ENCODE measurements at regions not wholly inside any gene's neighbourhood (a gene's known extent, or its start where the extent isn't known, plus 50 kb on each side); places are given as distances from the start of the nearest gene placed in this dataset.

DNA sequence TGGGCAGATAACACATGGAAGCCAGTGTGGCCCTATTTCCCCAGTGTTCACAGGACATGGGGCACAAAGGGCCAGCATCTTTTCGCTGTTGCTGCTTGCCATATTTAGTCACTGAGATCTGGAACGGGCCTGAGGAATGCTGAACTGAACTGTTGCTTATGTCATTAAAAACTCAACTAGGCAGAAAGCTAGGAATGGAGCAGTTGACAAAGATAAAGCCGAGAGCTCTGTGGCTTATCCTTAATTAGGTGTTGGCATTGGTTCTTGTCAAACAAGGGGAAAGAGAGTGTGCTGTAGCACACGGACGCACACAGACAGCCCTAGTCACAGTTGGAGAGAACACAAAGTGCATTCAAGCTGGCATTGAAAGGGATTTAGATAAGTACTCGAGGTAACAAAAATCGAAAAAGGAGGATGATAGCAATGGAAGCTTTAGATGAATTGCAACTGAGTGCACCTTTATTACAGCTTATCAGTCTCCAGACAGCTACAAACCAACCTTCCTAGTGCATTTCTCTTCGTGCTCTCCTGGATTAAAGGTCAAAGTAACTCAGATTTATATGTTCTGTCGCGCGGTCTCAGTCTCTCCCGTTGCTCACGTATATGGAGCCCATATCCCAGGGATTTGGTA, 450.2 kb upstream of the ZNF608 start:
- TF ChIP-seq, protein P1, sequence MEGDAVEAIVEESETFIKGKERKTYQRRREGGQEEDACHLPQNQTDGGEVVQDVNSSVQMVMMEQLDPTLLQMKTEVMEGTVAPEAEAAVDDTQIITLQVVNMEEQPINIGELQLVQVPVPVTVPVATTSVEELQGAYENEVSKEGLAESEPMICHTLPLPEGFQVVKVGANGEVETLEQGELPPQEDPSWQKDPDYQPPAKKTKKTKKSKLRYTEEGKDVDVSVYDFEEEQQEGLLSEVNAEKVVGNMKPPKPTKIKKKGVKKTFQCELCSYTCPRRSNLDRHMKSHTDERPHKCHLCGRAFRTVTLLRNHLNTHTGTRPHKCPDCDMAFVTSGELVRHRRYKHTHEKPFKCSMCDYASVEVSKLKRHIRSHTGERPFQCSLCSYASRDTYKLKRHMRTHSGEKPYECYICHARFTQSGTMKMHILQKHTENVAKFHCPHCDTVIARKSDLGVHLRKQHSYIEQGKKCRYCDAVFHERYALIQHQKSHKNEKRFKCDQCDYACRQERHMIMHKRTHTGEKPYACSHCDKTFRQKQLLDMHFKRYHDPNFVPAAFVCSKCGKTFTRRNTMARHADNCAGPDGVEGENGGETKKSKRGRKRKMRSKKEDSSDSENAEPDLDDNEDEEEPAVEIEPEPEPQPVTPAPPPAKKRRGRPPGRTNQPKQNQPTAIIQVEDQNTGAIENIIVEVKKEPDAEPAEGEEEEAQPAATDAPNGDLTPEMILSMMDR (IDR thresholded peaks at IDR 0.05): no peak
- intact Hi-C loops (cut with DNase I): no loop called here
- Histone ChIP-seq H3K36me3 (no peaks in the 10 kb centered on the region), H3K4me1 (peaks cover 11% of the 10 kb centered on the region), H3K27ac (no peak overlapping the region), H3K4me3 (no peak overlapping the region), H3K9me3 (no peaks in the 10 kb centered on the region), H3K27me3 (ENCODE audit: low read depth) (no peaks in the 10 kb centered on the region)
- DNase-seq (no peak), ATAC-seq (no peak)

DNA sequence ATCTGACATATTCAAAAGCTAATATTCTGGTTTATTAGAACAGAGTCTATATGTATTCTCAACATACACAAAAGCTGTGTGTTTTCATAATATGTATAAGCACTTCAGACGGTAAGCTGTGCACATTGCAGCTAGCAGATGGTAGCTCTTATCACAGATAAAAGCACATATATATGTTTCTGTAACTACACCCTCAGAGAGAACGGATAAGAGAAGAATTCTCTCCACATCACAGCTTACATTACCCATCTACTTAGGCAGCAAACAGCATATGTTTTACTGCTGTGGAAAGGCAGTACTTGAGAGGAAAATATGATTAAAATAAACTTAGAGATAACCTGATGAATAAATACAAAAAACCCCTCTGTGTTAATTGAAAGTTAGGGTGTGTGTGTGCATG, 450.9 kb upstream of the ZNF608 start:
- Histone ChIP-seq H3K27ac (no peak overlapping the region), H3K4me3 (no peak overlapping the region), H3K4me1 (peaks cover 11% of the 10 kb centered on the region), H3K27me3 (ENCODE audit: low read depth) (no peaks in the 10 kb centered on the region), H3K36me3 (no peaks in the 10 kb centered on the region), H3K9me3 (no peaks in the 10 kb centered on the region)
- intact Hi-C loops (cut with DNase I): no loop called here
- DNase-seq: no peak
- ATAC-seq: no peak
- TF ChIP-seq, protein P1 (IDR thresholded peaks at IDR 0.05): no peak

DNA sequence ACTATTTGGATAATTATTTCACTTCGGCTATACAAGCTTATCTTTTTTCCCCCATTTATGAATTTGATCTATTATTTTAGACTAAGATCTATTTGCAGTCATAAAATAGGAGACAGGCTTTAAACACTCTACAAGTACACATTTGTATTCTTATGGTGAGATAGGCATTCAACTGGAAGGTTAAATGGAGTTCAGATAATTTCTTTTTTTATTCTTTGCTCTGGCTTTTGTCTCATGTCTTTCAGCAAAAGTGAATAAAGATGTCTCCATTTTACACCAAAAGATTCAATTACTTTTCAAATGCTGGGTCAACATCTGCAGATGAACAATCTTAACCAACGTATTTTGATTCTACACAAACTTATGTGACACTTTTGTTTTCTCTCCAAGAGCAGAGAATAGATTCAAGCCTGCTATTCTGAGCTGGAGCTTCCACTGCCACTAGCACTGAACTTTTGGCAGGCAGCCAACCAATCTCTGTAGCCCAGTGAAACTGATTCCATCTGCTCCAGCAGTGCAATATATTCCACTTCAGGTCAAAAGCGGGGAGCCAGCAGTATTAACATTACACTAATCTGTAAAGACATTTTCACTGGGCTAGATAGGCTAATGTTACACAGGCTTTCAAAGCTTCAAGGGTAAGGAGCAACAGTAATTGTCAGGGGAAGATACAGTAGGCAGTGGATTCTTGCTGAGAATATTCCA, 452.0 kb upstream of the ZNF608 start:
- ATAC-seq: peak in 1 of 2 donors; percentile 15
- H3K4me1 ChIP-seq: peaks cover 11% of the 10 kb centered on the region
- no peaks in the 10 kb centered on the region for H3K36me3 ChIP-seq
- no peaks in the 10 kb centered on the region for H3K9me3 ChIP-seq
- intact Hi-C loops (cut with DNase I): no loop called here
- no peak overlapping the region for H3K4me3 ChIP-seq
- DNase-seq: peak; percentile 50
- TF ChIP-seq, protein P1 (IDR thresholded peaks at IDR 0.05): no peak
- no peaks in the 10 kb centered on the region for H3K27me3 ChIP-seq (ENCODE audit: low read depth)
- no peak overlapping the region for H3K27ac ChIP-seq

DNA sequence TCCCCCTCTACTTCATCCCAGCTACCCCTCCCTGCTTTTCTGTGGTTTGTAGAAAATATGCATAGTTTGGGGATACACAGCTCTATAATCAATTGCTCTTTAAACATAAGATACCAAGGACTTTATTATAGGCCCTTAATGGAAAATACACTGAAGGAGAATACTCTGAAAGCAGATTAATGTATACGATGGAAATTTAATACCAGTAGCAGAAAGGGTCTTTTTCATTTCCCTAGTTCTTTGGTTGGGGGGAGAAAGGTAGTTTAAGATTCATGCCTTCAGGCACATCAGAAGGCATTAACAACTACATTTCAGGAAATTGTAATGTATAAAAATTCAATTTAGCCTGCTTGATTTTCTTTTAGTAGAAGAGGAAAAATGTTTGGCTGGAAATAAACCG, 452.9 kb upstream of the ZNF608 start:
- intact Hi-C loops (cut with DNase I): no loop called here
- Histone ChIP-seq H3K4me1 (peaks cover 11% of the 10 kb centered on the region), H3K36me3 (no peaks in the 10 kb centered on the region), H3K9me3 (no peaks in the 10 kb centered on the region), H3K4me3 (no peak overlapping the region), H3K27me3 (ENCODE audit: low read depth) (no peaks in the 10 kb centered on the region), H3K27ac (no peak overlapping the region)
- TF ChIP-seq, protein P1 (IDR thresholded peaks at IDR 0.05): no peak
- ATAC-seq: no peak
- DNase-seq: no peak

DNA sequence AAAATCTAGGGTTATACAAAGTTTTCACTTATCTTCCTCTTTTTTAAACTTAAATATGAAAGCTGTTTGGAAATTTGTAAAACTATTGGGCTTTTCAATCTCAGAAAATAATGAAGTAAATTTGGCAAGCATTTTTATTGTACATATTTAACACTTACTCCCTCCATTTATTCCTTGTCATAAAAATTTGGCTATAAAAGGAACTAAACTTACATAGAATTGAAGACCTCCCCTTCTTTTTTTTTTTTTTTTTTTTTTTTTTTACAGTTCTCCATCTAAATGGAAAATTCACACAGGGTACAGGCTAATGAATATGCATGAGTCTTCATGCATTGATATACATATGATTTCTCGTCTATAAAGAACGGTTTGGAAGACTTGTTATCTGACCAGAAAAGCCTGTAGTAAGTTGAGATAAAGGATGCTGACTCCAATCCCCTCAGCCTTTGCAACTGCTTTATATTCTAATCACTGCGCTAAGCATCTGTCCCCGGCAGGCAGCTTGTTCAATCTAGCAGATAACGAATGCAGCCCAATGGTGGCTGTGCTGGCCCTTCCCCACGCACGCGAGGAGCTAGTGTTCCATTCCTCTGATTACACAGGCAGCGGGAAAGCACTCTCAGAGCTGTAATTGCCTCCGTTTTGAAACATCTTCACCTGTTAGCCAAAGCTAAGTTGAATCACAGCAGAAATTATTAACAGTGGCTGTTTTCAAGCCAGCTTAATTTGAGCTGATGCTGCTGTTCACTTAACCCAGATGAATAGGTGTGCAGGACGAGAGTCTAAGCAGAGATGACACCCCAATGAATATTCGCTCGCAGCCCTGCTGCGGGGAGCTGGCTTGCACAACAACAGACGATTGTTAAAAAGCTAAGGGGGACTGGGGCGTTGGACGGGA, 453.8 kb upstream of the ZNF608 start:
- Histone ChIP-seq H3K4me1 (peaks cover 11% of the 10 kb centered on the region), H3K27me3 (ENCODE audit: low read depth) (no peaks in the 10 kb centered on the region), H3K4me3 (peak overlapping the region; percentile 39), H3K36me3 (no peaks in the 10 kb centered on the region), H3K27ac (no peak overlapping the region), H3K9me3 (no peaks in the 10 kb centered on the region)
- intact Hi-C loops (cut with DNase I): no loop called here
- DNase-seq (no peak), ATAC-seq (peak; percentile 41 to 46)
- TF ChIP-seq, protein P1 (IDR thresholded peaks at IDR 0.05): no peak
